ENCODE measurements at regions not wholly inside any gene's neighbourhood (a gene's known extent, or its start where the extent isn't known, plus 50 kb on each side); places are given as distances from the start of the nearest gene placed in this dataset.

GRCh38 chr19:13579388-13580060 is 73.2 kb upstream of the CACNA1A start:
- H3K9me3 ChIP-seq (ENCODE audit: insufficient read depth, low read depth, low read length): peaks cover 11% of the 10 kb centered on the region; the same call in 1 of the 2 replicates
- no peaks in the 10 kb centered on the region for H3K27me3 ChIP-seq (ENCODE audit: insufficient read depth, low read length)
- no peak overlapping the region for H3K27ac ChIP-seq (ENCODE audit: low read depth, low read length)

GRCh38 chr19:13576726-13577125 is 70.4 kb upstream of the CACNA1A start:
- Histone ChIP-seq H3K9me3 (ENCODE audit: insufficient read depth, low read depth, low read length) (peaks cover 11% of the 10 kb centered on the region; the same call in 1 of the 2 replicates), H3K27ac (ENCODE audit: low read depth, low read length) (no peak overlapping the region), H3K36me3 (ENCODE audit: insufficient read depth, low read length) (no peaks in the 10 kb centered on the region), H3K27me3 (ENCODE audit: insufficient read depth, low read length) (no peaks in the 10 kb centered on the region), H3K4me3 (ENCODE audit: low read length) (no peak overlapping the region), H3K4me1 (ENCODE audit: insufficient read depth, low read length) (no peaks in the 10 kb centered on the region), H3K9ac (ENCODE audit: low read depth, low read length) (no peak overlapping the region)
- WGBS: 95% methylated on average over 2 of the region's 2 CpGs

More at GRCh38 chr19:13579388-13580060, 73.2 kb upstream of the CACNA1A start:
- no peak overlapping the region for H3K9ac ChIP-seq (ENCODE audit: low read depth, low read length)
- H3K36me3 ChIP-seq (ENCODE audit: insufficient read depth, low read length): no peaks in the 10 kb centered on the region
- no peaks in the 10 kb centered on the region for H3K4me1 ChIP-seq (ENCODE audit: insufficient read depth, low read length)
- WGBS: 87% methylated on average over 7 of the region's 7 CpGs
- no peak overlapping the region for H3K4me3 ChIP-seq (ENCODE audit: low read length)

GRCh38 chr19:13574933-13575332 is 68.7 kb upstream of the CACNA1A start:
- Histone ChIP-seq H3K36me3 (ENCODE audit: insufficient read depth, low read length) (no peaks in the 10 kb centered on the region), H3K27ac (ENCODE audit: low read depth, low read length) (no peak overlapping the region), H3K4me3 (ENCODE audit: low read length) (no peak overlapping the region), H3K9ac (ENCODE audit: low read depth, low read length) (no peak overlapping the region), H3K27me3 (ENCODE audit: insufficient read depth, low read length) (no peaks in the 10 kb centered on the region), H3K4me1 (ENCODE audit: insufficient read depth, low read length) (no peaks in the 10 kb centered on the region), H3K9me3 (ENCODE audit: insufficient read depth, low read depth, low read length) (peaks cover 11% of the 10 kb centered on the region; the same call in 1 of the 2 replicates)
- 83% methylated on average over 11 of the region's 11 CpGs for WGBS

GRCh38 chr19:13573056-13573667 is 66.9 kb upstream of the CACNA1A start:
- peaks cover 11% of the 10 kb centered on the region; the same call in 1 of the 2 replicates for H3K9me3 ChIP-seq (ENCODE audit: insufficient read depth, low read depth, low read length)
- no peaks in the 10 kb centered on the region for H3K27me3 ChIP-seq (ENCODE audit: insufficient read depth, low read length)
- 73% methylated on average over 13 of the region's 13 CpGs for WGBS
- no peaks in the 10 kb centered on the region for H3K4me1 ChIP-seq (ENCODE audit: insufficient read depth, low read length)
- H3K36me3 ChIP-seq (ENCODE audit: insufficient read depth, low read length): no peaks in the 10 kb centered on the region
- H3K27ac ChIP-seq (ENCODE audit: low read depth, low read length): no peak overlapping the region
- no peak overlapping the region for H3K9ac ChIP-seq (ENCODE audit: low read depth, low read length)
- H3K4me3 ChIP-seq (ENCODE audit: low read length): no peak overlapping the region

- 88% methylated on average over 4 of the region's 4 CpGs for WGBS
- H3K27ac ChIP-seq (ENCODE audit: low read depth, low read length): no peak overlapping the region
- no peaks in the 10 kb centered on the region for H3K9me3 ChIP-seq (ENCODE audit: insufficient read depth, low read depth, low read length)
- H3K27me3 ChIP-seq (ENCODE audit: insufficient read depth, low read length): no peaks in the 10 kb centered on the region
- no peaks in the 10 kb centered on the region for H3K4me1 ChIP-seq (ENCODE audit: insufficient read depth, low read length)
- H3K36me3 ChIP-seq (ENCODE audit: insufficient read depth, low read length): no peaks in the 10 kb centered on the region
- H3K4me3 ChIP-seq (ENCODE audit: low read length): no peak overlapping the region
- H3K9ac ChIP-seq (ENCODE audit: low read depth, low read length): no peak overlapping the region
These were observed 55.2 kb upstream of the CACNA1A start for GRCh38 chr19:13561461-13561860.

- Histone ChIP-seq H3K4me3 (ENCODE audit: low read length) (no peak overlapping the region), H3K9me3 (ENCODE audit: insufficient read depth, low read depth, low read length) (no peaks in the 10 kb centered on the region), H3K27me3 (ENCODE audit: insufficient read depth, low read length) (no peaks in the 10 kb centered on the region), H3K36me3 (ENCODE audit: insufficient read depth, low read length) (no peaks in the 10 kb centered on the region), H3K4me1 (ENCODE audit: insufficient read depth, low read length) (no peaks in the 10 kb centered on the region), H3K27ac (ENCODE audit: low read depth, low read length) (no peak overlapping the region), H3K9ac (ENCODE audit: low read depth, low read length) (no peak overlapping the region)
- WGBS: 82% methylated on average over 7 of the region's 7 CpGs
These were observed 51.6 kb upstream of the CACNA1A start for GRCh38 chr19:13557756-13558398.

GRCh38 chr19:13556552-13556951 is 50.3 kb upstream of the CACNA1A start:
- 87% methylated on average over 9 of the region's 9 CpGs for WGBS
- H3K4me3 ChIP-seq (ENCODE audit: low read length): no peak overlapping the region
- H3K36me3 ChIP-seq (ENCODE audit: insufficient read depth, low read length): no peaks in the 10 kb centered on the region
- H3K27me3 ChIP-seq (ENCODE audit: insufficient read depth, low read length): no peaks in the 10 kb centered on the region
- H3K9ac ChIP-seq (ENCODE audit: low read depth, low read length): no peak overlapping the region
- no peak overlapping the region for H3K27ac ChIP-seq (ENCODE audit: low read depth, low read length)
- H3K9me3 ChIP-seq (ENCODE audit: insufficient read depth, low read depth, low read length): no peaks in the 10 kb centered on the region
- H3K4me1 ChIP-seq (ENCODE audit: insufficient read depth, low read length): no peaks in the 10 kb centered on the region

All from HUES64 (cell line).